GM18526 (cell line): ENCODE measurements at regions not wholly inside any gene's neighbourhood (a gene's known extent, or its start where the extent isn't known, plus 50 kb on each side); places are given as distances from the start of the nearest gene placed in this dataset.

Experiments used
- POLR2A ChIP-seq: IDR thresholded peaks from 3 replicates; pipeline ENCODE4 v1.6.1; 2011; ENCODE audit not compliant: insufficient read length; ENCODE audit errors: extremely low read depth

GRCh38 chr22:47854680-47855079, 1092.2 kb downstream of the TBC1D22A start:
- TF ChIP-seq POLR2A = no peak

- TF ChIP-seq POLR2A = no peak
Measured at GRCh38 chr22:47854251-47854650, 1091.8 kb downstream of the TBC1D22A start.

- no peak for TF ChIP-seq POLR2A
Measured at GRCh38 chr22:47853750-47854149, 1091.3 kb downstream of the TBC1D22A start.

DNA sequence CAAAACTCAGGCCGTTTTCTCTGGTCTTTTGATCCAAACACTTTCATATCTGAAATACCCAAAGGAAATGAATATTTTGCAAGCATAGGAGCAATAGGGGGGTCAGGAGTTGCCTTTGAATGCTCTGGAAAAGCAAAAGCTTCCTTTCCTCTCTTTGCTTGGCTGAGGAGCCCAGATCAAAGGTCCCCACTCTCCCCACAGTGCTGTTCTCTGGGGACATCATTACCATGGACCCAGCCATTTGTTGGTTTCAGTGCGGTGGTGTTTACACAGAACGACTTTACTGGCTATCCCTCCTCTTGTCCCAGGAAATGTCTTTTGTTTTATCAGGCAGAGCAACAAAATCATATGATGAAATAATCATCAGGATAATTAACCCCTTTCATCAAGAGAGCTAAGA, 1089.1 kb downstream of the TBC1D22A start:
- no peak for TF ChIP-seq POLR2A

DNA sequence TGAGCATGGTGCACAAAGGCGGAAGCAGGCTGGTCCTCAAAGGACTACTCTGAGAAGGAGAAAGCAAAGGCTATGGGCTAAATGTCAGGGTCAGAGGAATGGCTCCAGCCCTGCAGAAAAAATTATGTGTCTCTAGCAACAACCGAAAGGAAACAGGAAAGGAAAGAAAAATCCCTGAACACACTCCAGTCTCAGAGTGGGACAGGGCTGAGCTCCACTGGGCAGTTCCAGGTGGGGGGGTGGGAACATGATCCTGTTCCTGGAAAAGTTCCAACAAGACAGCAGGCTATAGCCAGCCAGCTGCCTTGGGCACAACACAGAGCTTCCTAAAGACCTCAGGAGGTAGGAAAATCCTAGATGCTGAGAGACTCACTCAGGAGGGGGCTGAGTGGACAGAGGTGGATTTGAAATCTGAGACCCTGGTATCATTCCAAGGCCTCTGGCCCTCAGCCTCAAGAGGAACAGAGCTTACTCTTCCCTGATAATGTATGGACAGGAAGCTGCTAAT, 1088.2 kb downstream of the TBC1D22A start:
- no peak for TF ChIP-seq POLR2A

DNA sequence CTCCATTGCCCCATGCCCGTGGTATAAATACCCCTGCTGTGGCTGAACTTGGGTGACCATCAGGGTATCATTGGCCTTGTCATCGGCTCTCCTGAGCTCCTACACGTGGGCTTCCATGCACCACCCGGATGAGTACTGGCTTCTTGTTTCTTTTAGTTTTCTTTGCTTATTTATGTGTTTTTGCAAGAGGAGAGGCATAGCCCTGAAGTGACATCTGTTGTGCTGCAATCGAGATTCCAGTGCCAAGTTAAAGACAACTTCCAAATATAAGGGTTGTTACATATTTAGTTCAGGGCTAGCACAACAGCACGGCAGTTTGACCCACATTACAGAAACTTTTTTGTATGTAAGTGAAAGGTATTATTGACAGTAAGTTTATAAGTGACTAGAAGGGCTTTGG, 1087.1 kb downstream of the TBC1D22A start:
- TF ChIP-seq POLR2A = no peak

- TF ChIP-seq POLR2A = no peak
Measured at GRCh38 chr22:47848184-47848920, 1085.9 kb downstream of the TBC1D22A start.

DNA sequence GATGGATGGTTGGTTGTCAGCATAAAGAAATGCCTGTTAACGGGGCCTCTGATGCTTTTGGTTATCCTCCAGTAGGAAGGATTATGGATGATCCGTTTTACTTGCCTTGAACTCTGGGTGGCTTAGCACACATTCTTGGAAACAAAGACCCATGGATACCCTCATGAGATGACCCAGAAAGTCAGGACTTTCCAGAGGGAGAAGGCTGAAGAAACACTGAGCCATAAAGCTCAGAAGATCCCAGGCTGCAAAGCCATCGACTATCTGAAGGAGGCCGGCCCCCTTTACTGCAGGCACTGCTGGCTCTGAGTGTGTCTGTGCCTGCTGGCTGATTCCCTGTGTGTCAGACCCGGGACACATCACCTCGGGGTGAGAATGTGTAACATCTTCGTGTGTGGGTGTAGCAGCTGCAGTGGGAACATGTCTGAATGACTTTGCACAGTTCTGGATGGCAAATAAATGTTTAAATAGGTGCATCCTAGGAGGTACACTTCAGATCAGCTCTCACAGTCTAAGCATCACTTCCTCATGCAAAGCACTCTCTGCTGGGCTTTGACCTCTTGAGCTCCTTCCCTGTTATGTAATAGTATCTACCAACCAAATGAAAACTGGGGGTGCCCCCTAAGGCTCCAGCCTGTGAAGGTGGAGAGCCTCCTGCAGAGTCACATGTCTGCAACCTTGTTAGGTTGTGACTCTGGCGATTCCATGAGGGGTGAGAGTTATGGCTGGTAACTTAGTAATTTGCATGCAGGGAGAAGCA, 1084.9 kb downstream of the TBC1D22A start:
- no peak for TF ChIP-seq POLR2A

GRCh38 chr22:47846206-47846605, 1083.8 kb downstream of the TBC1D22A start:
- no peak for TF ChIP-seq POLR2A

GRCh38 chr22:47842119-47842518, 1079.7 kb downstream of the TBC1D22A start:
- no peak for TF ChIP-seq POLR2A

DNA sequence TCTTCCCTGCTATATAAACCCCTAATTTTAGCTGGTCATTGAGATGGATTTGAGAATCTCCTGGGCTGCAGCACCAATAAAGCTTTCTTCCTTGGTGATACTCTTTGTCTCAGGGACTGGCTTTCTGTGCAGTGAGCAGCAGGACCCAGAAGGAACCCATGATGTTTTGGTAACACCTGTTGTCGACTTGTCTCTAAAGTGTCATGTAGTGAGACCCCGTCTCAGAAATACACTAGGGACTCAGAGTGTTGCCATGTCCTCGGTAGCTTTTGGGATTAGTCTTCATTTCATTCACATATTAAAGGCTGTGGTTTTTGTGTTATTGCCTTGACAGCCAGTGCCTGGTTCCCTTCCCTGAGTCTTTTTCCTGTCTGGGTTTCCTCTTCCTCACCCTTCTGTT, 1078.7 kb downstream of the TBC1D22A start:
- no peak for TF ChIP-seq POLR2A

DNA sequence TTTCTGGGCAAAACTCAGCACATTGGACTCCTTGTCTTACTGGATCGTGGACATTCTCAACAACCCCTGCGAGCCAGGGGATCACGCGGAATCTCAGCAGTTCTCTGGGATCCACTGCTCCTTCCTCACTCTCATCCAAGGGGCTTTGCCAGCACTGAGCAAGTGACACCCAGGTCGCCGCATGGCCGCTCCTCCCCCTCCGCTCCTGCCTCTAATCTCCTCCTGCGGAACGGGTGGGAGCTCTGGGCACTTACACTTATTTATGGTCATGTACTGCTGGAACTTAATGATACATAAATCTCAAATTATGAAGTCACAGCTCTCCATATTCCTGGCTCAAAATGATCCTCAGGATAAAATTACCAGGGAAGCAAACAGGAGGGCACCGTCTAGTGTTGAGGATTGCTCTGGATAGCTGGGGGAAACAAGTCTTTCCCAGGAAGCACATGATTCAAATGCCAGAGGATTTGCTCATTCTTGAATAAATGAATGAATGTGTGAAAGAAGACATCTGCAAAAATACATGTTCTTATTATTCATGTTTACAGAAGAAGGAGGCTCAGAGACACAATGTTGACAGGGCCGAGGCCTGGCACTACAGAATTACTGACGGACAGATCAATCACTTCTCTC, 1077.3 kb downstream of the TBC1D22A start:
- no peak for TF ChIP-seq POLR2A

GRCh38 chr22:47837703-47838102, 1075.3 kb downstream of the TBC1D22A start:
- no peak for TF ChIP-seq POLR2A

GRCh38 chr22:47836957-47837356, 1074.5 kb downstream of the TBC1D22A start:
- TF ChIP-seq POLR2A = no peak

DNA sequence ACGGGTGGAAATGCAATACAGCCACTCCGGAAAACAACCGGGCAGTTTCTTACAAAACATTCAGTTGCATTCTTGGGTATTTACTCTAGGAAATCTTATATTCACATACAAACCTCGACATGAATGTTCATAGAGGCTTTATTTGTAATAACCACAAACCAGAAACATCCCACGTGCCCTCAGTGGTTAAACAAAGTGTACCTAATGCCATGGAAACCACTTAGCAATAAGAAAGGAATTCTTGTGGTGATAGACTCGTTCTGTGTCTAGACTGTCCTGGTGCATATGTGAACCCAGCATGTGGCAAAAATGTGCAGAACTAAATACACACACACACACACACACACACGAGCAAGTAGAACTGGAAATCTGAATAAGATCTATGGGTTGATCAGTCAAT, 1073.3 kb downstream of the TBC1D22A start:
- no peak for TF ChIP-seq POLR2A

GRCh38 chr22:47826016-47826415, 1063.6 kb downstream of the TBC1D22A start:
- TF ChIP-seq POLR2A = no peak

- TF ChIP-seq POLR2A = no peak
Measured at GRCh38 chr22:47822422-47822821, 1060.0 kb downstream of the TBC1D22A start.

- no peak for TF ChIP-seq POLR2A
Measured at GRCh38 chr22:47818496-47818895, 1056.0 kb downstream of the TBC1D22A start.
